Parathyroid adenoma (tissue), 2 donors: ENCODE measurements at regions not wholly inside any gene's neighbourhood (a gene's known extent, or its start where the extent isn't known, plus 50 kb on each side); places are given as distances from the start of the nearest gene placed in this dataset.
"Not testable (repeated sequence)": the region's sequence is repeated elsewhere in the genome, so short reads cannot be mapped to it uniquely, and the experiment has no call there.

Source experiments
- H2AFZ ChIP-seq: fragments of 300-600 bp; sonication (generic); one replicate; pipeline ENCODE4 v1.7.0; 2017; ENCODE audit warnings: antibody characterized with exemption, mild to moderate bottlenecking
- H3K27ac ChIP-seq: fragments of 300-600 bp; sonication (generic); one replicate; pipeline ENCODE4 v1.7.0; 2017
- H3K27me3 ChIP-seq: fragments of 300-600 bp; sonication (generic); one replicate; pipeline ENCODE4 v1.7.0; 2017; ENCODE audit warnings: low read length; ENCODE audit not compliant: control insufficient read depth, insufficient read depth
- H3K36me3 ChIP-seq: fragments of 300-600 bp; sonication (generic); one replicate; pipeline ENCODE4 v1.7.0; 2017; ENCODE audit warnings: low read length; ENCODE audit not compliant: control insufficient read depth, insufficient read depth
- H3K4me1 ChIP-seq: fragments of 300-600 bp; sonication (generic); one replicate; pipeline ENCODE4 v1.7.0; 2017; ENCODE audit warnings: control low read depth
- H3K4me2 ChIP-seq: fragments of 300-600 bp; sonication (generic); one replicate; pipeline ENCODE4 v1.7.0; 2017; ENCODE audit warnings: low read length
- H3K4me3 ChIP-seq: fragments of 300-600 bp; sonication (generic); one replicate; pipeline ENCODE4 v1.7.0; 2017; ENCODE audit warnings: low read depth, low read length
- H3K79me2 ChIP-seq: fragments of 300-600 bp; sonication (generic); one replicate; pipeline ENCODE4 v1.7.0; 2017; ENCODE audit warnings: control low read depth
- H3K9ac ChIP-seq: fragments of 300-600 bp; sonication (generic); one replicate; pipeline ENCODE4 v1.7.0; 2017; ENCODE audit warnings: mild to moderate bottlenecking
- H3K9me3 ChIP-seq: fragments of 300-600 bp; sonication (generic); one replicate; pipeline ENCODE4 v1.7.0; 2017; ENCODE audit warnings: low read length; ENCODE audit not compliant: control insufficient read depth
- CTCF ChIP-seq: fragments of 300-600 bp; sonication (generic); IDR thresholded peaks from one replicate; pipeline ENCODE4 v1.7.0; 2017; ENCODE audit warnings: antibody characterized with exemption, mild to moderate bottlenecking
- donor health status: primary hyperparathyroidism.

DNA sequence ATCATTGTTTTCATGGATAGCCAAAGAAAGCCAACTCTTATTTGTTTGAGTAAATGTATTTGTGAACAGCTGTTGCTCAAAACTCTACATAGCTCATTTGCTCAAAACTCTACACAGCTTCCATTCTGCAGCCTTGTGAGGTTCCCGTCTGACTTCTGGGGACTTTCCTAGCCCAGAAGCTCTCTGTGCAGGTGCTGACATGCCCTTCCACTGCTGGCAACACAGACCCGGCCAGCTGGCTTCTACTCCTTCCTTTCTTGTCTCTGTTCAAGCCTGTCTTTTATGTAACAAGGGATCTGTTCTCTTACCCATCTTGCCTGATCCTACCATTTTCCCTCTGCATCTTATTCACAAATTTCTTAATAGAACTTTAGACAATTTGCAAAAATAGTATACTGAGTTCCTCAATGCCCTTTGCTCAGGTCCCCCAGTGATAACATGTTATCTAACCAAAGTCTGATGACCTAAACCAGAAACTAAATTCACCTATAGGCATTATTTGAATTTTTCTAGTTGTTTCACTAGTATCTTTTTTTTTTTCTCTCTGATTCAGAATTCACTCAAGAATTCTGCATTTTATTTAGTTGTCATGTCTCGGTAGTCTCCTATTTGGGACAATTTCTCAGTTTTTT, 556.5 kb upstream of the SEMA6A start:
- TF ChIP-seq CTCF: no peak
- Histone ChIP-seq H3K4me1 (no peaks in the 10 kb centered on the region), H3K27ac (no peak overlapping the region), H3K4me2 (no peak overlapping the region), H3K4me3 (no peak overlapping the region), H3K9me3 (peaks cover 3% of the 10 kb centered on the region), H3K36me3 (no peaks in the 10 kb centered on the region), H2AFZ (no peak overlapping the region), H3K79me2 (no peaks in the 10 kb centered on the region), H3K27me3 (no peaks in the 10 kb centered on the region), H3K9ac (no peak overlapping the region)

GRCh38 chr5:117118499-117118898, 543.9 kb upstream of the SEMA6A start:
- H3K79me2 ChIP-seq: no peaks in the 10 kb centered on the region
- H3K27me3 ChIP-seq: no peaks in the 10 kb centered on the region
- no peaks in the 10 kb centered on the region for H3K4me1 ChIP-seq
- H3K4me3 ChIP-seq: no peak overlapping the region
- H3K9me3 ChIP-seq: no peaks in the 10 kb centered on the region
- no peak for TF ChIP-seq CTCF
- H3K27ac ChIP-seq: no peak overlapping the region
- H2AFZ ChIP-seq: no peak overlapping the region
- H3K9ac ChIP-seq: no peak overlapping the region
- no peaks in the 10 kb centered on the region for H3K36me3 ChIP-seq
- H3K4me2 ChIP-seq: no peak overlapping the region

DNA sequence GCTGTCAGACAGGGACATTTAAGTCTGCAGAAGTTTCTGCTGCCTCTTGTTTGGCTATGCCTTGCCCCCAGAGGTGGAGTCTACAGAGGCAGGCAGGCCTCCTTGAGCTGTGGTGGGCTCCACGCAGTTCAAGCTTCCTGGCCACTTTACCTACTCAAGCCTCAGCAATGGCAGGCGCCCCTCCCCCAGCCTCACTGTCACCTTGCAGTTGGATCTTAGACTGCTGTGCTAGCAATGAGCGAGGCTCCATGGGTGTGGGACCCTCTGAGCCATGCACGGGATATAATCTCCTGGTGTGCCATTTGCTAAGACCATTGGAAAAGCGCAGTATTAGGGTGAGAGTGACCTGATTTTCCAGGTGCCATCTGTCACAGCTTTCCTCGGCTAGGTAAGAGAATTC, 542.7 kb upstream of the SEMA6A start:
- H3K27ac ChIP-seq: not testable (repeated sequence)

GRCh38 chr5:117110548-117110947, 535.9 kb upstream of the SEMA6A start:
- Histone ChIP-seq H3K4me2 (no peak overlapping the region), H3K27me3 (no peaks in the 10 kb centered on the region), H3K4me1 (no peaks in the 10 kb centered on the region), H3K27ac (no peak overlapping the region), H3K9ac (no peak overlapping the region), H3K36me3 (no peaks in the 10 kb centered on the region), H3K79me2 (no peaks in the 10 kb centered on the region), H3K9me3 (no peaks in the 10 kb centered on the region), H3K4me3 (no peak overlapping the region), H2AFZ (no peak overlapping the region)
- no peak for TF ChIP-seq CTCF

More for the DNA sequence above, 542.7 kb upstream of the SEMA6A start:
- not testable (repeated sequence) for H3K4me1 ChIP-seq, H3K4me3 ChIP-seq, H3K4me2 ChIP-seq, H3K27me3 ChIP-seq, H3K9me3 ChIP-seq, H2AFZ ChIP-seq, H3K9ac ChIP-seq, H3K36me3 ChIP-seq, H3K79me2 ChIP-seq

DNA sequence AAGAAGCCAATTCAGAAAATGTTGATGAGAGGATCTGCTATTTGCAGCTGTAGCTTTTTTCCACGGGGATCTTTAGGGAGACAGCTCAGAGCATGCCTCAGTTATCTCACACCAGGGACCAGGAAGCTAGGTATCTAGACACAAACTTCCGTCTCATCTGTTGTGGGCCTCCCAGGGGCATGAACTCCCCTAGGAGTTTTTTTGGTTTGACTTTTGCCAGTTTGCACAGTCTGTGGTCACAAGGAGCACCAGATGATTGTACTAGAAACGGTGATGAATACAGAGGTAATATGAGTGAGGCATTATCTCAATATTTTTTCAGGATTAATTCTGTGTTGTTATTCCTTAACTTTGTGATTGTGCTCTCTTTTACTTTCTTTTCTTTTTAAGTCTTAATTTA, 533.2 kb upstream of the SEMA6A start:
- Histone ChIP-seq H3K4me3 (no peak overlapping the region), H3K79me2 (no peaks in the 10 kb centered on the region), H3K9me3 (no peaks in the 10 kb centered on the region), H3K27ac (no peak overlapping the region), H3K27me3 (no peaks in the 10 kb centered on the region), H3K9ac (no peak overlapping the region), H3K4me1 (no peaks in the 10 kb centered on the region), H3K4me2 (no peak overlapping the region), H3K36me3 (no peaks in the 10 kb centered on the region), H2AFZ (no peak overlapping the region)
- no peak for TF ChIP-seq CTCF
